Activated CD4-positive, alpha-beta T cell treated with anti-CD3 and anti-CD28 coated beads, Interleukin-2, Interleukin-4, amounts not matched to agents 100 ng/mL and 50 ng/mL, durations not matched to agents 16 hours and 8 hours (primary cell): ENCODE measurements at regions not wholly inside any gene's neighbourhood (a gene's known extent, or its start where the extent isn't known, plus 50 kb on each side); places are given as distances from the start of the nearest gene placed in this dataset.

Experiments used
- DNase-seq: peaks from one replicate; pipeline ENCODE4 v3.0.0-alpha.2; 2020; ENCODE audit warnings: low spot score

- no peak for DNase-seq
These were observed 111.0 kb upstream of the DOK5 start for GRCh38 chr20:54364365-54364764.

GRCh38 chr20:54364919-54365318 lies 110.5 kb upstream of the DOK5 start:
- DNase-seq = no peak

GRCh38 chr20:54366669-54367344 lies 108.6 kb upstream of the DOK5 start:
- DNase-seq = no peak

- DNase-seq = no peak
These were observed 106.8 kb upstream of the DOK5 start for GRCh38 chr20:54368570-54368969.

GRCh38 chr20:54372313-54372712 lies 103.1 kb upstream of the DOK5 start:
- DNase-seq = no peak

GRCh38 chr20:54377992-54378773 lies 97.2 kb upstream of the DOK5 start:
- no peak for DNase-seq

- no peak for DNase-seq
These were observed 95.4 kb upstream of the DOK5 start for GRCh38 chr20:54379893-54380584.

GRCh38 chr20:54382419-54382818 lies 93.0 kb upstream of the DOK5 start:
- DNase-seq = no peak

- DNase-seq = no peak
These were observed 89.6 kb upstream of the DOK5 start for GRCh38 chr20:54385746-54386145.

GRCh38 chr20:54389596-54390280 lies 85.7 kb upstream of the DOK5 start:
- DNase-seq = no peak

- no peak for DNase-seq
These were observed 77.9 kb upstream of the DOK5 start for GRCh38 chr20:54397292-54398140.

GRCh38 chr20:54398814-54399213 lies 76.6 kb upstream of the DOK5 start:
- no peak for DNase-seq

- DNase-seq = no peak
These were observed 69.9 kb upstream of the DOK5 start for GRCh38 chr20:54405540-54405939.

GRCh38 chr20:54407459-54407858 lies 67.9 kb upstream of the DOK5 start:
- no peak for DNase-seq

- DNase-seq = no peak
These were observed 59.4 kb upstream of the DOK5 start for GRCh38 chr20:54415967-54416366.

- DNase-seq = no peak
These were observed 58.6 kb upstream of the DOK5 start for GRCh38 chr20:54416770-54417169.

- no peak for DNase-seq
These were observed 55.9 kb upstream of the DOK5 start for GRCh38 chr20:54419531-54419930.
